ENCODE measurements at regions not wholly inside any gene's neighbourhood (a gene's known extent, or its start where the extent isn't known, plus 50 kb on each side); places are given as distances from the start of the nearest gene placed in this dataset.

DNA sequence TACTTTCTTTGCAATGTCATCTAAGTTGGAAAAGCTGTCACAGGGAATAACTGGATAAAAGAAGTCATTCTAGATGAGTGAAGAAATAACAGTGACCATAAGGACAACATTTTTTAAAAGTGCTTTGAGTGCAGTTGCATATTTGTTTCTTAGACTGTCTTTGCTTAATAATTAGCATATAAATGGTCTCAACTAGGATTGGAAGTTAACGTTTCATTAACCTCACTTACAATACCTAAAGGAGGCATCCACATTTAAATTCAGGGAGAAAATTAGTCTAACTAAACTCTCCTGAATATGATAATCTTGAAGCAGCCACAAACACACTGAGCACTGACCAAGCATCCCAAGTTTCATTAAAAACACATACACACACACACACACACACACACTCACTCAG lies 780.7 kb downstream of the PCDH18 start:
- no peak for DNase-seq (ENCODE audit: low read depth)

DNA sequence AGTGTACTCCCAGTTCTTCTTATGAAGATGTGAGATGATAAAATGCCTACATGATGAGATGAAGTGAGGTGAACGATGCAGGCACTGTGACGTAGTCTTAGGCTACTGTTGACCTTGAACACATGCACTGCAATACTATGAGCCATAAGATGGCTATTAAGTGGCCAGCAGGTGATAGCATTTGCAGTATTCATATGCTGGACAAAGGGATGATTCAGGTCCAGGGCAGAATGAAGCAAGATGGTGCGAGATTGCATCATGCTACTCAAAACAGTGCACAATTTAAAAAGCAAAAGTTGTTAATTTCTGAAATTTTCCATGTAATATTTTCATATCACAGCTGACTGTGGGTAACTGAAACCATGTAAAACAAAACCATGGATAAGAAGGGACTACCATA lies 781.4 kb downstream of the PCDH18 start:
- DNase-seq (ENCODE audit: low read depth) = peak; percentile 80

DNA sequence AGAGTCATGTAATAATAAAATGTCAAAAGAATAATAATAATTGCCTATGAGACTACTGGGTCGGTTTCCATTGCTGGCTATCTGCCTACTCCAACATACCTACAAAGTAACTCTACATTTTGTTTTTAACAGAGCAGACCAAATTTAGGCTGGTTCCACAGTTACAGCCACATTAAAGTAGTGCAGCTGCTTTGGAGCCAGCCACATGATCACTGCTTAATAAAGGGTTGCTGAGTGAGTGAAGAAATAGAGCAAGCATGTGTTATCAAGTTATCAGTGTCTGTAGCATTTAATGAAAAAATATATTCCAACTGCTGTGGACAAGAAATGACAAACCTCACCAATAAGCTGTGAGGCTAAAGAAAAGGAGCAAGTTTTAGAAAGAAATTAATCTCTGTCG lies 782.3 kb downstream of the PCDH18 start:
- DNase-seq (ENCODE audit: low read depth) = no peak

DNA sequence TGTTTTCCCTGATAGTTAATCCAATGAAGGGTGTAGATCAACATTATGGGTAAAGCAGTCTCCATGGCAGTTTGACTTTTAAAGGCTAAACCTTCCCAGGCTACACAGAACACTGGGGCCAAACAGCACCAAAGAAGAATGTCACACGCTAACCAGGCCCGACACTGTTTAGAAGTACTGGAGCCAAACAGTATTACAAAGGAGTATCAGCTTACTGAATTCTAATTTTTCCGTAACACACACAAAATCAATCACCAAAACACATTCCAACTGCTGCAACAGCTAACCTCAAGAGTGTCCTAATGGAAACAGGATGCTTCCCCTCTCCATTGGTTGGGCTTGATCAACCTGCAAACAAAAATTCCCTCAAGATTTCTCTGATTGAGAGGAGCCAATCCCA lies 783.5 kb downstream of the PCDH18 start:
- no peak for DNase-seq (ENCODE audit: low read depth)

DNA sequence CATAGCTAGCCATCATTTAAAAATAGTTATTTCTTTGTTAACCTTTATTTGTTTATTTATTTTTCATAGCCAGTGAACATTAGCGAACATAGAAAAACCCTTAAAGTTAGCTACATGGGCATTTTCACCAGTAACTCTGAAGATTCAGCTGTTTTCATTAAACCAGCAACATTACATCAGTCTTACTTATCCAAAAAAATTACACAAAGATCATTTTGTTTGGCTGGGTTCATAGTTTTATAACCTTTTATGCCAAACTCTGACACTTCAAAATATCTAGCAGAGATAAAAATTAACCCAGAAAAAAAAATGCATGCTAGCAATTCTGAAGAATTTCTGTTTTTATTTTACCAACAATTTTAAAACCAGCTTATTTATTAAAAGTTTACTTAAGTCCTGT lies 784.1 kb downstream of the PCDH18 start:
- DNase-seq (ENCODE audit: low read depth) = no peak

DNA sequence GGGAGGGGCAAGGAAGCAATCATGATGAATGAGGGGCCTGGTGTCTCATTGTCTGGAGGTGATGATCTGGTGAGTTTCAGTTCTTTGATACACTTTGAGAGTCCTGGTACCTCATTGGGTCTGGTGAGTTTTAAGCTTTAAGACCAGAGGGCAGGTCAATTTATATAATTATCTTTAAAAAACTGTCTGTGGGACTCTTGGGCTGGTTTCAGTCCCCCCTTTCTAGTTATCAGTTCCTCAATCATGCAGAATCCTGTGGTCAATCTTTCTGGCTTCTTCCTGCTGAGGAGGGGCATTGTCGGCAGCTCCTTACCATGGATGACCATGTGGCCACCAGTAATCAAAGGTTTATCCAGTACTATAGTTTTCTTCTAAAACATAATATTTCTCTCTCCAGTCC lies 789.1 kb downstream of the PCDH18 start:
- no peak for DNase-seq (ENCODE audit: low read depth)

DNA sequence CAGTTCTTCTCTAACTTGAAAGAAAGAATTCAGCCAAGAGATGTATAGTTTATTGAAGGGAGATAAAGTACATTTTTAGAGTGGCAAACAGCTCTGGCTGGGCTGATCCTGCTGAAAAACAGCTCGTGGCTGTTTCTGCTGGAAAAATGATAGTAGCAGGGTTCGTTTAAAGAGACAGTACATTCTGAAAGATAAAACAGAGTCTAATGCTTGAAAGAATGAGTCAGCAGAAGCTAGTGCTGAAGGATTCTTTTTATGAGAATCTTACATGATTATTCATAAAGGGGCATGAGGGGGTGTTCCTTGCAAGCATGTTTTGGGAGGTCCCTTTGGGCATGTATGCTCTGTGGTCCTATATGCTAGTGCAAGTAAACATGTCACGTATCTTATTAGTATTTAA lies 790.0 kb downstream of the PCDH18 start:
- peak; percentile 71 for DNase-seq (ENCODE audit: low read depth)

DNA sequence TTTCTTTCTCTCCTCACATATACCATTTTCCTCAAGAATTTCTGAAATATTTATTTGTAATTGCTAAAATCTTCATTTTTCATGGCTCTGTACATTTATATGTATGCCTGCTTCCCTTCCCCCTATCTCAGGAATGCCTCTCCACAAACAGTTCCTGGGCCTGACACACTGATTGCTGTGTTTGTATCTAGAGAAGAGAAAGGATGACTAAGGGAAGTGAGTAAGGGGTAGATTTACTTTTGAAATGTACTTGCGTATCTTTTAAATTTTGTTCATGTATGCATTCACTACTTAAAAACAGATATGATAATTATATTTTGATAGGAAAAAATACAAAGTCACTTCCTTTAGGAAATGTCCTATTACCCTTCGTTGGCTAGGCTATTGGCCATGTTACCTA lies 790.8 kb downstream of the PCDH18 start:
- DNase-seq (ENCODE audit: low read depth) = peak; percentile 75

DNA sequence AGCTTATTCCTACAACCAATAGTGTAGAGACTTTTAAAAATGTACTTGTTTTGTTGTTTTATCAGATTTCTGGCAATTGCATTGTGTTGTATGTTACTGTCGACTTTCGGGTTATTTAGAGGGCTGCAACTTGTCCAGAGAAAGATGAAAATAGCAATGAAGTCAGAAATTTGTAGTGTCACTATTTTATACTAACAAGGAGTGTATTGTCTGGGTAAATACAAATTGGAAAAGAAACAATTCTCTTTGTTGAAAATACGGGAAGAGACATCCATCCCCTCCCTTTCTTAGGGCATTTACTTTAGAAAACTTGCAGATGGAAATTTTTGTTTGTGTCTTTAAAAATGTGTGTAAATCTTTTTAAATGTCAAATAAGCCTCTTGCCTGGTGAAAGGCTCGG lies 792.0 kb downstream of the PCDH18 start:
- DNase-seq (ENCODE audit: low read depth) = no peak

DNA sequence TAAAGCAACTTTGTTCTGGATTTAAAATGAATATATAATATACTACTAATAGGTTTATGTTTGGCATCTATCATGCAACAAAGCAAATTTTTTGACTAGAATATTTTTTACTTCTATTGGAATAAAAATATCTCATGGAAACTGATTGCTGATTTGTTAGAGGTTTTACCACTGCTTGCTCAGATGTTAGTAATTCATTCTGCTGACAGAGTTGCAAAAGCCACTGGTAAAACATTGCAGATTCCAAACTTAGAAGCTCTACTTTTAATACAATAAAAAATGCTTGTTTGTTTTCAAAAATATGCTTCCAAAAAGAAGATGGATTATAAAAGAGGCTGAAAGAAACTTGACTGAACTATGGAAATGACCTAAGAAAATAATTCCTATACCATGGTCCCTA lies 795.2 kb downstream of the PCDH18 start:
- DNase-seq (ENCODE audit: low read depth) = peak; percentile 31

DNA sequence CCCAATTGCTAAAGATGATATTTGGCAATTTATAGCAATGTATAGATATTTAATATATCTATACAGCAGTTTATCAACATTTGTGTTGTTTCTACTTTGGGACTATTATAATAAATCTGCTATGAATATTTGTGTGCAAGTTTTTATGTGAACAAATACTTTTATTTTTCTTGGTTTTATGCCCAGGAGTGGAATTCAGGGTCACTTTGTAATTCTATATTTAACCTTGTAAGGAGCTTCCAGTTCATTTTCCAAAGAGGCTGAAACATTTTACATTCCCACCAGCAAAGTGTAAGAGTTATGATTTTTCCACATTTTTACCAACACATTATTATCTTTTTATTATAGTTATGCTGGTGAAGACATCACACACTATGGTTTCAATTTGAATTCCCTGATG lies 801.3 kb downstream of the PCDH18 start:
- no peak for DNase-seq (ENCODE audit: low read depth)

DNA sequence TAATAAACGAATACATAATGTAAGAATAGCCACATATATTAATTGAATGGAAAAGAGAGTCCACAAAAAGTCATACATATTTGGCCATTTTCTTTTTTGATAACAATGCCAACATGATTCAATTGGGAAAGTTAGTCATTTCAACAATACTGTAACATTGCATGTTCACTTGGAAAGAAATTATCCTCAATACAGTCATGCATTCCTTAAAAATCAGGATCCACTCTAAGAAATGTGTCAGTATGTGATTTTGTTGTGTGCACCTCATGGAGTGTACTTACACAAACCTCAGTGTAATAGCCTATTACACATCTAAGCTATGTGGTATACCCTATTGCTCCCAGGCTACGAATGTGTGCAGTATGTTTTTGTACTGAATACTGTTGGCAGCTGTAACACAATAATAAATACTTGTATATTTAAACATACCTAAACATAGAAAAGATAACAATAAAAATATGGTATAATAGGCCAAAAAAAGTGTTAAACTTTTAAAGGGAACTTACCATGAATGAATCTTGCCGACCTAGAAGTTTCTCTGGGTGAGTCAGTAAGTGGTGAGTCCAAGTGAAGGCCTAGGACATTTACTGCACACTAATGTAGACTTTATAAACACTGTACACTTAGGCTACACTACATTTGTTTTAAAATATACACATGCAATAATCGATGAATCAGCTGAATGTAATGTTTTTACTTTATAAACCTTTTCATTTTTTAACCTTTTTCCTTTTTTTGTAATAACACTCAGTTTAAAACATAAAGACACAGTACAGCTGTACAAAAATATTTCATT lies 806.8 kb downstream of the PCDH18 start:
- no peak for DNase-seq (ENCODE audit: low read depth)

DNA sequence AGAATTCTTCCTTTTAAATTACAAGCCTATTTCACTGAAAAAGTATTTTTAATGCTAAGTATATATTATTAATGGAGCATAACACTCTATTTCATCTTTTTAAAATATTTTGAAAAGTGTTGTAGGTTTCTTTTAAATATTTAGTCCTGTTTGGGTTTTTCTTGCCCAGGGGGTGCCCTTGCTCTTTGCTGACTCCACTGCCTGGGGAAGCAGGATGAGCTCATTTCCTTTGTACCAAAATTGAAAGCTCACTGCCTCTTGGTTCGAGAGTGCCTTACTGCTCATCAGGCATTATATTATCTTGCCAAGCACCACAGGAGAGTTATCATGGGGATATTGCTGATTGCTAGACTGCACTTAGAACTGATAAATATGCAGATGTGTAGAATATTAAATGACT lies 819.2 kb downstream of the PCDH18 start:
- peak; percentile 32 for DNase-seq (ENCODE audit: low read depth)

DNA sequence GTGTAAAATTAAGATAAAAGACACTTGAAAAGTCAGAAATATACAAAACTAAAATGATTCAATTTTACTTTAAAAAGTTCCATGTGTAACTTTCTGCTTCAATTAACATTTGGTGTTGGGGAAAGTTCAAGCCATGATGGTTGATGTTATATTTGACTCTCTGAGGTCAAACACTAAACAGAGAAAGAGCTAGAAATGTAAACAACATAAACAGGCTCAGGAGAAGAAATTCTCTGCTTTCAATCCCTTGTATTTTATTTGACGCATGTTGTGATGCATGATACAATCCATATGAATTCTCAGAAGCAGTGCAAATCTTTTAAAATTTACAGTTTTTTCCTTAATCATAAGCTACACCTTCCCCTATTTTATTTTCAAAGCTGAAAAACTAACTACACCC lies 822.4 kb downstream of the PCDH18 start:
- DNase-seq (ENCODE audit: low read depth) = no peak

DNA sequence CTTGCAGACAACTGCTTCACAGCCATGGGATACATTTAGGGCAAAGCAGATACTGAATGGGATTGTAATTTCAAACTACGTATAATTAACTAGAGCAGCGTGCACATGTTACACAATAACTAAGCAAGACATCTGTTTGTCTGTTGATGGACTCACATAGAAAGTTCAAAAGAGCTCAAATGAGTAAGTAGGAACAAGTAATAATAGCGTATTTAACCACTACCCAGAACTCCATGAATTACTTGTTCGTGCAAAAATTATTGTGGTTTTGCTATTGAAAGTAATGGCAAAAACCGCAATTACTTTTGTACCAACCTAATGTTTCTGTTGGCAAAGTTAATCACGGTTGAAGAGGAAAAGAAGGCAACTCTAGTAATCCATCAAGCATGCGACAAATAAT lies 825.4 kb downstream of the PCDH18 start:
- DNase-seq (ENCODE audit: low read depth) = no peak

DNA sequence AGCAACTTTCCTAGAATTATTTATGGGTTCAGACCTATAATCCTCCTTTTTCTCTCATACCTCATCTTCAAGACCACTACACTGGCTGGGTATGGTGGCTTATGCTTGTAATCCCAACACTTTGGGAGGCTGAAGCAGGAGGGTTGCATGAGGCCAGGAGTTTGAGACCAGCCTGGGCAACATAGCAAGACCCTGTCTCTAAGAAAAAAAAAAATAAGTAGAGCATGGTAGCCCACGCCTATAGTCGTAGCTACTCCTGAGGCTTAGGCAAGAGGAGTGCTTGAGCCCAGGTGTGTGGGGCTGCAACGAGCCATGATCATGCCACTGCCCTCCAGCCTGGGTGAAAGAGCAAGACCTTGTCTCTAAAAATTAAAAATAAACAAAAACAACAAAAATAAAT lies 832.4 kb downstream of the PCDH18 start:
- no peak for DNase-seq (ENCODE audit: low read depth)

DNA sequence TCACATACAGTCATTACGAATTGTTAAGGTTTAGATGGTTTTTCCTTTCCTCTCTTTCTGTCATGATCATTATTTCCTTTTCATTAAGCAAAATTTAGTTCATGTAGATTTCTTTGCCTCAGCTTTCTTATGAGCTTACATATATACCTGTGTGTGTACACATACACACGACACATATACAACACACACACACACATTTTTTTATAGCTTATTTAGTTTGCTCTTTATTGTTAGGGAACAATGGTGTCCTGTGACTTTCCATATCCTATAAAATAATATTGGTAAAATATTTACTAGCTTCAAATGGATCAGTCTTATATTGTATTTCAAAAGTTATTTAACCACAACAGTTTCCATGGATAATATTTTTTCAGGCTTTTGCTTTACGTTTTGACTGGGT lies 840.7 kb downstream of the PCDH18 start:
- no peak for DNase-seq (ENCODE audit: low read depth)

DNA sequence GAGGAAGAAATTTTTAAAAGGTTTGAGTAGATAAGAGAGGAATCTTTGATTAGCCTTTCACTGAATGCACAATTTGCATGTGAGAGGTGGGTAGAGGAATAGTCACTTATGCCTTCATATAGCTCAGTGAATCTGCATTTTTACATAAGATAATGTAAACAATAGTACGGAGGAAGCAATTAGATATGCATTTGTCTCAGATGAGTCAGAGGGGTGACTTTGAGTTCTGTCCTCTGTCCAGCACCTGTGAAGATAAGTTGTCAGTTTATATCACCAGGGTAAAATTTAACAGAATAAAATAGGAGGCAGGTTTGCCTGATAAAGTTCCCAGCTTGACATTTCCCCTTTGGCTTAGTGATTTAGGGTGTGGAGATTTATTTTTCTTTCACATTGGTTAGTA lies 841.9 kb downstream of the PCDH18 start:
- no peak for DNase-seq (ENCODE audit: low read depth)

DNA sequence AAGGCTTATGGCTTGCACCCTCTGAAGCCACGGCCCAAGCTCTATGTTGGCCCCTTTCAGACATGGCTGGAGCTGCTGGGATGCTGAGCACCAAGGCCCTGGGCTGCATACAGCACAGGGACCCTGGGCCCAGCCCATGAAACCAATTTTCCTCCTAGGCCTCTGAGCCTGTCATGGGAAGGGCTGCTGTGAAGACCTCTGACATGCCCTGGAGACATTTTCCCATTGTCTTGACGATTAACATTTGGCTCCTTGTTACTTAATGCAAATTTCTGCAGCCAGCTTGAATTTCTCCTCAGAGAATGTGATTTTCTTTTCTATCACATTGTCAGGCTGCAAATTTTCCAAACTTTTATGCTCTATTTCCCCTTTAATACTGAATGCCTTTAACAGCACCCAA lies 844.7 kb downstream of the PCDH18 start:
- DNase-seq (ENCODE audit: low read depth) = no peak

DNA sequence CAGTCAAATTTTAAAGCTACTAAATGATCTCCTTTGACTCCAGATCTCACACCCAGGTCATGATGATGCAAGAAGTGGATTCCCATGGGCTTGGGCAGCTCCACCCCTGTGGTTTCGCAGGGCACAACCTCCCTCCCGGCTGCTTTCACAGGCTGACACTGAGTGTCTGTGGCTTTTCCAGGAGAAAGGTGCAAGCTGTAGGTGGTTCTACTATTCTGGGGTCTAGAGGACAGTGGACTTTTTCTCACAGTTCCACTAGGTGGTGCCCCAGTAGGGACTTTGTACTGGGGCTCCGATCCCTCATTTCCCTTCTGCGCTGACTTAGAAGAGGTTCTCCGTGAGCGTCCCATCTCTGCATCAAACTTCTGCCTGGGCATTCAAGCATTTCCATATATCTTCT lies 845.2 kb downstream of the PCDH18 start:
- DNase-seq (ENCODE audit: low read depth) = peak; percentile 10

DNA sequence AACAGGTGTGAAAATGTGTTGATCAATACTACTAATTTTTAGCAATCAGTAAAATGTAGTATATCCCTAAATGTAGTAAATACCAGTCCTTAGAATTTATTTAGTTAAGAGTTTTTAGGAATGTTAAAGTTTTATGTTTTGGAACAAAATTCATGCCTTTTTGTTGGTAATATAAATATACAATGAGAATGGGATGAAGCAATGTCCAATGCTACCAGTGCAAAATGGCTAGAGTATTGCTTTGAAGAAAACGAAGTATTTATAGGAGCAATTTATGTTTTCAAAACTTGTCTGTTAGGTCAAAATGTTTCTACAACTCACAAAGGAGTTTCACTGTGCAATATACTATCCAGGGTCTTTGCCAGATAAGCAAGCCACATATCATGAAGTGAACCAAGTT lies 851.5 kb downstream of the PCDH18 start:
- DNase-seq (ENCODE audit: low read depth) = no peak

DNA sequence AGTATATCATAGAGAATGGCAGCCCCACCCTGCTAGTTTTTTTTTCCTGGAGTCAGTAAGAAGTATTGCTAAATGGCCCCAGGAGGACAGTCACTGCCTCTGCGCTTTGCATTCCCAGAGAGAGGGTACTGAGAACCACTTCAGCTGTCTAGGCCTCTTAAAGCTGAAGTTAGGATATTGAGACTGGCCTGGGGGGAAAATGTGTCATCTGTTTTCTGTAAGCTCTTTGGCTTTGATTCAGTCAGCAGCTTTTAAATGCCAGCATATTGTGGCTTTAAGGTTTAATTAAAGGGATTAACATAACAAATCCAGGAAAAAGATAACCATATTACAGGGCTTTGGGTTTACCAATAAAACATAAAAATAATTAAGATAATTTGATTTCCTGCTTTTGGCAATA lies 852.0 kb downstream of the PCDH18 start:
- no peak for DNase-seq (ENCODE audit: low read depth)

DNA sequence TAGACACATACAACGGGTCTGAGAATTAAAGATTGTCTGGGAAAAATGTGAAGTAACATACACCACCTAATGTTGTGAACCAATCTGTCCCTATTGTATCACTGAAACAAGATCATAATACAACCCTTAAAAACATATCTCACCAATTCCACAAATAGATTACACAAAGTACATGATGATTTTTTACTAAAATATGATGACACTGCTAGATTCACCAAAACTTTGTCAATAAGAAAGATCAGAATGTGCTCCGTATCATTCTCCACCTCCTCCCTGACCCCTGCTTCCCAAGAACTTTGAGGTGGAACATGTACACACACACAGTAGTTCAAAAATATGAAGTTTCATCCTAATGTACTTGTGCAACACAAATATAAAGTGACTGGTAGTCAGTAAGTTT lies 862.0 kb downstream of the PCDH18 start:
- no peak for DNase-seq (ENCODE audit: low read depth)

DNA sequence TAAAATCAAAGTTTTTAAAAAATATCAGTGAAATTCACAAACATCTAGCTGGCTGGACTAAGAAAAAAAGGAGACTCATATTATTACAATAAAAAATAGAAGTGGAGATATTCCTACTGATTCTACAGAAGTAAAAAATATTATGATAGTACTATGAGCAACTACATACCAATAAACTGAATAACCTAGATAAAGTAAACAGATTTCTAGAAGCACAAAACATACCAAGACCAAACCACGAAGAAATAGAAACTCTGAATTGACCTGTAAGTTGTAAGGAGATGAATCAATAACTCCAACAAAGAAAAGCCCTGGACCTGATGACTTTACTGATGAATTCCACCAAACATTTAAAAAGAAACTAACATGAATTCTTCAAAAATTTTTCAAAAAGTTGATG lies 867.3 kb downstream of the PCDH18 start:
- peak; percentile 17 for DNase-seq (ENCODE audit: low read depth)

DNA sequence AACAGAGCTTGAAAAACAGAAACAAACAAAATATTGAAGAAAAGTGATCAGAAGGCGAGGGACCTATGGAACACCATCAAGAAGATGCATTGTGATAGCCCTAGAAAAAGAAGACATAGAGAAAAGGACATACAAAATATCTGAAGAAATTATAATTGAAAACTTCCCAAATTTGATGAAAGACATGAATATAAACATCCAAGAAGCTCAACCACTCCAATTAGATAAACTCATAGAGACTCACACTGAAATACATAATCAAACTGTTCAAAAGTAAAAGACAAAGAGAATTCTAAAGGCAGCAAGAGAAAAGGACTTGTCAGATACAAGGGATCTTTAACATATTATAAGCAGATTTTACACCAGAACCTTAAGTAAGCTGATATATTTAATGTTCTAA lies 869.8 kb downstream of the PCDH18 start:
- no peak for DNase-seq (ENCODE audit: low read depth)
